Kidney (tissue), 13 donors: ENCODE measurements at regions not wholly inside any gene's neighbourhood (a gene's known extent, or its start where the extent isn't known, plus 50 kb on each side); places are given as distances from the start of the nearest gene placed in this dataset.

ENCODE experiments used
- DNase-seq, 5 donors: peaks; one replicate each; pipeline ENCODE4 v3.0.0-alpha.2; 2013 to 2020
- FAIRE-seq: peaks from 2 replicates; lab custom pipeline; 2012; peaks lifted over from hg19 to GRCh38; lab: Jason Lieb, UNC
- H3K27ac ChIP-seq, 2 donors: one replicate each; pipeline ENCODE4 v1.7.0; 2013; ENCODE audit warnings: low read depth in 2 of 2, low read length in 2 of 2, inconsistent platforms in 1 of 2
- H3K27me3 ChIP-seq: one replicate; pipeline ENCODE4 v1.7.1; 2013; ENCODE audit warnings: low read length, inconsistent platforms; ENCODE audit not compliant: control insufficient read depth, insufficient read depth
- H3K36me3 ChIP-seq, 3 donors: one replicate each; pipeline versions ENCODE4 v1.7.0 to v1.7.1; 2013; ENCODE audit warnings: low read length in 3 of 3, control low read depth in 1 of 3, inconsistent platforms in 1 of 3; ENCODE audit not compliant: insufficient read depth in 3 of 3, control insufficient read depth in 2 of 3
- H3K4me1 ChIP-seq, 3 donors: one replicate each; pipeline versions ENCODE4 v1.7.0 to v1.7.1; 2013; ENCODE audit warnings: low read length in 3 of 3, inconsistent platforms in 1 of 3, low read depth in 1 of 3; ENCODE audit not compliant: control insufficient read depth in 2 of 3, insufficient read depth in 2 of 3
- H3K4me3 ChIP-seq, 3 donors: one replicate each; pipeline versions ENCODE4 v1.7.0 to v1.8.1; 2013; ENCODE audit warnings: low read length in 3 of 3, control low read depth in 1 of 3, inconsistent platforms in 1 of 3
- H3K9ac ChIP-seq, 3 donors: one replicate each; pipeline versions ENCODE4 v1.7.0 to v1.7.1; 2013; ENCODE audit warnings: low read length in 3 of 3, control low read depth in 1 of 3, inconsistent platforms in 1 of 3
- H3K9me3 ChIP-seq, 3 donors: one replicate each; pipeline versions ENCODE4 v1.7.0 to v1.7.1; 2013; ENCODE audit warnings: low read length in 3 of 3, control low read depth in 1 of 3, inconsistent platforms in 1 of 3; ENCODE audit not compliant: control insufficient read depth in 2 of 3, insufficient read depth in 1 of 3
- intact Hi-C: fragments of 100-400 bp; cut with DNase I; formaldehyde crosslinking; loops from one replicate; pipeline ENCODE4 v1.11.1; 2022
- TF ChIP-seq, protein P1 (sequence below): IDR thresholded peaks from 3 replicates; pipeline ENCODE4 v1.5.1; 2012; ENCODE audit warnings: mild to moderate bottlenecking, moderate library complexity, borderline replicate concordance; ENCODE audit not compliant: insufficient read depth; ENCODE audit errors: extremely low read depth
- donor health status: control.
- donor health status: control.
- donor health status: control.
- donor health status: control.
- donor health status: control.
- donor health status: DM: yes; HTN: yes; CAD: no.
- donor health status: Normal renal cell carcinoma (clear cell type).

DNA sequence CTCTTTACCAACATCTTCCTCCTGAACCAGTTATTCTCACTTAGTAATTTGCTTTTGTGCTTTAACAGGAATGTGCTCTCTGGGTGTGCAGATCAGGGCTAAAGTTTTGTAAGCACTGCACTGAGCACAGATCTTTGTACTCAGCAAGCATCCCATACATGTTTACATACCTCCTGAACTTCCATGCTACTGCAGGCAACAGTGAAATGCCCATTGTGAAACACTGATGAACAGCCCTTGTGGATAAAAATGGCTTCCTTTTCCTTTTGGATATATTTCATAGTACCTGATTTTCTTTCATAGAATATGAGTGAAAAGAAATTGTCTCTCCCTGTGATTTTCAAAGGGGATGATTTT lies 855.9 kb downstream of the MCTP2 start:
- DNase-seq (no peak), FAIRE-seq (no peak)
- H3K4me1 ChIP-seq = no peaks in the 10 kb centered on the region
- H3K4me3 ChIP-seq = no peak overlapping the region
- H3K27ac ChIP-seq = no peak overlapping the region
- TF ChIP-seq, protein P1, sequence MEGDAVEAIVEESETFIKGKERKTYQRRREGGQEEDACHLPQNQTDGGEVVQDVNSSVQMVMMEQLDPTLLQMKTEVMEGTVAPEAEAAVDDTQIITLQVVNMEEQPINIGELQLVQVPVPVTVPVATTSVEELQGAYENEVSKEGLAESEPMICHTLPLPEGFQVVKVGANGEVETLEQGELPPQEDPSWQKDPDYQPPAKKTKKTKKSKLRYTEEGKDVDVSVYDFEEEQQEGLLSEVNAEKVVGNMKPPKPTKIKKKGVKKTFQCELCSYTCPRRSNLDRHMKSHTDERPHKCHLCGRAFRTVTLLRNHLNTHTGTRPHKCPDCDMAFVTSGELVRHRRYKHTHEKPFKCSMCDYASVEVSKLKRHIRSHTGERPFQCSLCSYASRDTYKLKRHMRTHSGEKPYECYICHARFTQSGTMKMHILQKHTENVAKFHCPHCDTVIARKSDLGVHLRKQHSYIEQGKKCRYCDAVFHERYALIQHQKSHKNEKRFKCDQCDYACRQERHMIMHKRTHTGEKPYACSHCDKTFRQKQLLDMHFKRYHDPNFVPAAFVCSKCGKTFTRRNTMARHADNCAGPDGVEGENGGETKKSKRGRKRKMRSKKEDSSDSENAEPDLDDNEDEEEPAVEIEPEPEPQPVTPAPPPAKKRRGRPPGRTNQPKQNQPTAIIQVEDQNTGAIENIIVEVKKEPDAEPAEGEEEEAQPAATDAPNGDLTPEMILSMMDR = no peak
- intact Hi-C loops = no loop called here
- H3K27me3 ChIP-seq = no peaks in the 10 kb centered on the region
- H3K9me3 ChIP-seq = no peaks in the 10 kb centered on the region
- H3K36me3 ChIP-seq = no peaks in the 10 kb centered on the region
- no peak overlapping the region for H3K9ac ChIP-seq

- FAIRE-seq (no peak), DNase-seq (no peak)
- Histone ChIP-seq H3K27me3 (no peaks in the 10 kb centered on the region), H3K27ac (no peak overlapping the region), H3K36me3 (no peaks in the 10 kb centered on the region), H3K4me1 (no peaks in the 10 kb centered on the region), H3K4me3 (no peak overlapping the region), H3K9ac (no peak overlapping the region), H3K9me3 (no peaks in the 10 kb centered on the region)
- intact Hi-C loops = no loop called here
- TF ChIP-seq, protein P1 = no peak
Measured at GRCh38 chr15:95091444-95091843, 860.1 kb downstream of the MCTP2 start.

- peak; percentile 11 for FAIRE-seq
- H3K9ac ChIP-seq = no peak overlapping the region
Measured at GRCh38 chr15:95095250-95095649, 863.9 kb downstream of the MCTP2 start.

More at GRCh38 chr15:95095250-95095649, 863.9 kb downstream of the MCTP2 start:
- Histone ChIP-seq H3K27me3 (no peaks in the 10 kb centered on the region), H3K4me3 (no peak overlapping the region), H3K4me1 (no peaks in the 10 kb centered on the region), H3K27ac (no peak overlapping the region), H3K36me3 (no peaks in the 10 kb centered on the region), H3K9me3 (no peaks in the 10 kb centered on the region)
- intact Hi-C loops = no loop called here
- DNase-seq = no peak
- TF ChIP-seq, protein P1 = no peak
